Naive thymus-derived CD4-positive, alpha-beta T cell (primary cell): ENCODE measurements at regions not wholly inside any gene's neighbourhood (a gene's known extent, or its start where the extent isn't known, plus 50 kb on each side); places are given as distances from the start of the nearest gene placed in this dataset.

ENCODE experiments used
- ATAC-seq: fragments of 150-1000 bp; cut with Tn5 transposase; 2 replicates; pipeline ENCODE4 v1.10.0; 2021; ENCODE audit warnings: mild to moderate bottlenecking, moderate library complexity
- CTCF ChIA-PET: fragments of 350-600 bp; sonication (Branson Sonifier 250); formaldehyde crosslinking; loops from one replicate; lab custom pipeline; 2021; ENCODE audit warnings: antibody characterized with exemption; lab: Charles Lee
- POLR2A ChIA-PET: fragments of 350-600 bp; sonication (Branson Sonifier 250); formaldehyde crosslinking; loops from one replicate; lab custom pipeline; 2021; ENCODE audit warnings: antibody characterized with exemption, inconsistent platforms; lab: Charles Lee
- DNase-seq, 9 donors: peaks; one replicate each; pipeline versions ENCODE4 v3.0.0 to v3.0.0-alpha.2; 2020 to 2022; ENCODE audit warnings: mixed read lengths in 1 of 9
- H3K27ac ChIP-seq: one replicate; pipeline ENCODE4 v1.7.0; 2013; ENCODE audit warnings: mild to moderate bottlenecking, low read depth, low read length, moderate library complexity
- H3K27me3 ChIP-seq, 2 donors: one replicate each; pipeline ENCODE4 v1.7.0; 2013; ENCODE audit warnings: low read length in 2 of 2, mild to moderate bottlenecking in 2 of 2, moderate library complexity in 2 of 2; ENCODE audit not compliant: control insufficient read depth in 2 of 2, insufficient read depth in 2 of 2
- H3K36me3 ChIP-seq, 3 experiments: 1 replicate in 2 of 3; 2 replicates in 1 of 3; pipeline ENCODE4 v1.7.0; 2013; ENCODE audit warnings: low read length in 3 of 3, mild to moderate bottlenecking in 3 of 3, moderate library complexity in 1 of 3; ENCODE audit not compliant: insufficient read depth in 3 of 3, control insufficient read depth in 2 of 3
- H3K4me1 ChIP-seq, 2 donors: one replicate each; pipeline ENCODE4 v1.7.0; 2013; ENCODE audit warnings: low read length in 2 of 2, mild to moderate bottlenecking in 2 of 2, moderate library complexity in 1 of 2; ENCODE audit not compliant: control insufficient read depth in 2 of 2, insufficient read depth in 2 of 2
- H3K4me3 ChIP-seq: 2 replicates; pipeline ENCODE4 v1.7.0; 2013; ENCODE audit warnings: mild to moderate bottlenecking, low read length
- H3K9me3 ChIP-seq, 3 experiments: 1 replicate in 2 of 3; 2 replicates in 1 of 3; pipeline ENCODE4 v1.7.0; 2013; ENCODE audit warnings: low read length in 3 of 3; ENCODE audit not compliant: control insufficient read depth in 2 of 3
- H3K27ac Mint-ChIP-seq, 9 donors: one replicate each; pipeline ENCODE4 v1.8.0; 2020 to 2022; ENCODE audit warnings: mixed read lengths in 9 of 9, mild to moderate bottlenecking in 8 of 9, moderate library complexity in 5 of 9, inconsistent platforms in 2 of 9
- H3K27me3 Mint-ChIP-seq, 5 donors: one replicate each; pipeline ENCODE4 v1.8.0; 2021 to 2022; ENCODE audit warnings: mixed read lengths in 5 of 5, mild to moderate bottlenecking in 1 of 5
- H3K36me3 Mint-ChIP-seq, 5 donors: one replicate each; pipeline ENCODE4 v1.8.0; 2020 to 2022; ENCODE audit warnings: mixed read lengths in 5 of 5, mild to moderate bottlenecking in 3 of 5, inconsistent platforms in 1 of 5
- H3K4me1 Mint-ChIP-seq, 7 donors: one replicate each; pipeline ENCODE4 v1.8.0; 2020 to 2022; ENCODE audit warnings: mixed read lengths in 7 of 7, mild to moderate bottlenecking in 3 of 7, inconsistent platforms in 1 of 7
- H3K4me3 Mint-ChIP-seq, 10 donors: one replicate each; pipeline ENCODE4 v1.8.0; 2020 to 2022; ENCODE audit warnings: mild to moderate bottlenecking in 10 of 10, mixed read lengths in 10 of 10, moderate library complexity in 6 of 10, inconsistent platforms in 2 of 10
- H3K9me3 Mint-ChIP-seq, 11 donors: one replicate each; pipeline ENCODE4 v1.8.0; 2020 to 2022; ENCODE audit warnings: mixed read lengths in 11 of 11, mild to moderate bottlenecking in 4 of 11, inconsistent platforms in 1 of 11, moderate library complexity in 1 of 11
- intact Hi-C, 2 donors: fragments of 100-400 bp; cut with micrococcal nuclease; formaldehyde crosslinking; loops; one replicate each; pipeline ENCODE4 v1.15.1; 2023

DNA sequence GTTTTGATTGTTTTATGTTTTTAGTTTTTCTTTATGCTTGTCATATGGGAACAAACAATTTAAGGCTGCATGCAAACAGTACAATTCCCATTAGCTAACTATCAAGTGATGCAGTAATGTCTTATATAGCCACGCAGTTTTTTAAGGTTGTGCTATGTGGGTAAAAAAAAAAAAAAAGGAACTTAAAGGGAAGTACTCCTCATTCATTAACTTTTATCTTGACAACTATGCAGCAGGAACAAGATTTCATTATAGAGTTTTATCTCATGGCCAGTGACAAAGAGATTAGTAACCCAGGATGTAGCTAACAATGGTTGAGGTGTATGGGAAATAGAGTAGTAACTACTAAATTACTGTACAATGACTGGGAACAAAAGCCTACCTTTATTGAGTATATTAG lies 1008.2 kb upstream of the CDH9 start:
- Histone ChIP-seq H3K4me1 (no peaks in the 10 kb centered on the region), H3K9me3 (no peaks in the 10 kb centered on the region), H3K27ac (no peak overlapping the region), H3K36me3 (no peaks in the 10 kb centered on the region), H3K4me3 (no peak overlapping the region), H3K27me3 (no peaks in the 10 kb centered on the region)
- H3K36me3 Mint-ChIP-seq: no peaks in the 10 kb centered on the region
- no peaks in the 10 kb centered on the region for H3K27me3 Mint-ChIP-seq
- POLR2A ChIA-PET: no interaction called here
- H3K27ac Mint-ChIP-seq: no peak overlapping the region
- no peaks in the 10 kb centered on the region for H3K4me1 Mint-ChIP-seq
- peaks cover 1 to 15% (median 5%) of the 10 kb centered on the region in 11 donors for H3K9me3 Mint-ChIP-seq
- no peak for DNase-seq
- H3K4me3 Mint-ChIP-seq: no peak overlapping the region
- intact Hi-C loops: no loop called here
- CTCF ChIA-PET: no interaction called here
- ATAC-seq: no peak

DNA sequence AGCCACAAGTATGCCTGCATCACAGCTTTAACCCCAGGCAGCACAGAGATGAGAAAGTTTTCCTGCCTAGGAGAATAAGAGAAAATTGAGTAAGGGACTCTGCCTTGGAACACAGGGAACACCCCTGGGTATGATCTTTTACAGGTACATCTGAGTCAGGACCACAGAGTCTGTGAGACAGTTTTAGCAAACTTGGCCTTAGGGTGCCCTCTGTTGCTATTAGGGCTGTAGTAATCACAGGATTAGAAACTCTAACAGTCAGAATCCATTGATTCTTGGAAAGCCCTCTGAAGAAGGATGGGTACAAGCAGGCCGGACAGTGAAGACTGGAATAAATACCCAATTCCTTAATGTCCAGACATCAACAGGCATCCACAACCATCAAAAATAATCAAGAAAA lies 989.5 kb upstream of the CDH9 start:
- no peaks in the 10 kb centered on the region for H3K36me3 ChIP-seq
- ATAC-seq (no peak), DNase-seq (no peak)
- ChIA-PET POLR2A (no interaction called here), CTCF (no interaction called here)
- no peaks in the 10 kb centered on the region for H3K27me3 ChIP-seq
- peaks cover 4 to 54% (median 21%) of the 10 kb centered on the region in 11 donors for H3K9me3 Mint-ChIP-seq
- peaks cover 0 to 9% (median 0%) of the 10 kb centered on the region in 5 donors for H3K36me3 Mint-ChIP-seq
- intact Hi-C loops: no loop called here
- H3K9me3 ChIP-seq: peaks cover 0 to 6% (median 0%) of the 10 kb centered on the region in 3 experiments
- no peak overlapping the region for H3K4me3 ChIP-seq
- no peak overlapping the region for H3K27ac ChIP-seq
- H3K4me3 Mint-ChIP-seq: no peak overlapping the region
- H3K27me3 Mint-ChIP-seq: no peaks in the 10 kb centered on the region
- no peaks in the 10 kb centered on the region for H3K4me1 Mint-ChIP-seq
- H3K27ac Mint-ChIP-seq: no peak overlapping the region
- no peaks in the 10 kb centered on the region for H3K4me1 ChIP-seq

DNA sequence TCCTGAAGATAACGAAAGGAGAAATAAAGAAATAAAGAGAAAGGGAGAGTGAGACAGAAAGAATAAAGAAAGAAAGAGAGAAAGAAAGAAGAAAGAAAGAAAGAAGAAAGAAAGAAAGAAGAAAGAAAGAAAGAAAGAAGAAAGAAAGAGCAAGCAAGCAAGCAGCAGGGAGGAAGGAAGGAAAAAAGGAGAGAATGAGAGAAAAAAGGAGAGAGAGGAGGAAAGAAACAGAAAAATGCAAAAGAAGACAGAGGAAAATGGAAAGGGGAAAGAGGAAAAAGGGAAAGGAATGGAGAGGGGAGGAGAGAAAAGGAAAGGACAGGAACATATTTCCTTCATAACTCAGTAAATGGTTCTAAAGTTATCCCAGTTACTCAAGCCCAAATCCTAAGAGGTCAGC lies 978.8 kb upstream of the CDH9 start:
- no peak for ATAC-seq
- Histone ChIP-seq H3K9me3 (peaks cover 0 to 15% (median 6%) of the 10 kb centered on the region in 3 experiments), H3K36me3 (no peaks in the 10 kb centered on the region), H3K4me3 (no peak overlapping the region), H3K27ac (no peak overlapping the region), H3K27me3 (no peaks in the 10 kb centered on the region), H3K4me1 (no peaks in the 10 kb centered on the region)
- no peak for DNase-seq
- Mint-ChIP-seq H3K36me3 (peaks cover 0 to 8% (median 0%) of the 10 kb centered on the region in 5 donors), H3K4me1 (no peaks in the 10 kb centered on the region), H3K4me3 (no peak overlapping the region), H3K27me3 (no peaks in the 10 kb centered on the region), H3K27ac (no peak overlapping the region), H3K9me3 (peaks cover 11 to 60% (median 26%) of the 10 kb centered on the region in 11 donors)
- intact Hi-C loops: no loop called here
- ChIA-PET CTCF (no interaction called here), POLR2A (no interaction called here)

DNA sequence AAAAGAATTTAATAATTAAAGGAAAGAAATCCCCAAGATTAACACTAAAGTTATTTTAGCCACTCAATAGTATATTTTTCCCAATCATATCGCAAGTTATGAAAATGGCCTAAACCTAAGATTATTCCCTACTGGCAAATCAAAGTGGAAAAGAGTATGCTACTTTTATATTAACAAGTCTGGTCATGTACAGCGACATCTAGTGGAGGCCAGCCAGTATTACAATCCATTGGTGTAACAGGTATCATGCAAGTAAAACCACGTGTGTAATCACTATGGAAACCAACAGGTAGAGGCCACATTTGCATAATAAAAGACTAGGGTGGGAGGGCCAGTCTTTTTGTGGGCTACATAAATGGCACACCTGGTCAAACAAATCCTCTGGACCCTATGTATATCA lies 976.4 kb upstream of the CDH9 start:
- Histone ChIP-seq H3K4me3 (no peak overlapping the region), H3K36me3 (no peaks in the 10 kb centered on the region), H3K27ac (no peak overlapping the region), H3K9me3 (peaks cover 0 to 20% (median 6%) of the 10 kb centered on the region in 3 experiments), H3K4me1 (no peaks in the 10 kb centered on the region), H3K27me3 (no peaks in the 10 kb centered on the region)
- no peak for ATAC-seq
- intact Hi-C loops: no loop called here
- Mint-ChIP-seq H3K27ac (no peak overlapping the region), H3K4me1 (no peaks in the 10 kb centered on the region), H3K36me3 (peaks cover 0 to 15% (median 0%) of the 10 kb centered on the region in 5 donors), H3K9me3 (peaks cover 17 to 72% (median 27%) of the 10 kb centered on the region in 11 donors), H3K27me3 (no peaks in the 10 kb centered on the region), H3K4me3 (no peak overlapping the region)
- DNase-seq: no peak
- CTCF ChIA-PET: no interaction called here
- POLR2A ChIA-PET: no interaction called here

DNA sequence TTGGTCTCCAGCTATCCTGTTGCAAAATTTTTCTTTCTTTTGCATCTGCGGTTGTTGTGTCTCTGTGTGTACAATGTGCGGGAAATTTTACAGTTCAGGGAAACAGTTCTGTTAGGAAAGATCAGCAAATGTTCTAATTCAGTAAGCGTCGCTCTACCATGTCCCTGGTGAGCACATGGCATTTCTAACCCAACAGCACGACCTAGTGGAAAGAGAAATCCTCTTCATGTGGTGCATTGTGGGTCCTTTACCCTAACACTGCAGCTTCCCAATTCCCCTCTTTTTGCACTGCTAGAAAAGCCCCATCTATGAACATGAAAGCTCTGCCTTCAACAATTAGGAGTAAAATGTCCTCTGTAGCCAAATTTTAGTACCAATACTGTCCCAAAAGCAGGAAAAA lies 974.2 kb upstream of the CDH9 start:
- Histone ChIP-seq H3K27ac (no peak overlapping the region), H3K9me3 (peaks cover 0 to 30% (median 6%) of the 10 kb centered on the region in 3 experiments), H3K4me1 (no peaks in the 10 kb centered on the region), H3K4me3 (no peak overlapping the region), H3K36me3 (no peaks in the 10 kb centered on the region), H3K27me3 (no peaks in the 10 kb centered on the region)
- no peak overlapping the region for H3K4me3 Mint-ChIP-seq
- POLR2A ChIA-PET: no interaction called here
- intact Hi-C loops: no loop called here
- H3K27me3 Mint-ChIP-seq: no peaks in the 10 kb centered on the region
- H3K27ac Mint-ChIP-seq: no peak overlapping the region
- peaks cover 9 to 83% (median 33%) of the 10 kb centered on the region in 11 donors for H3K9me3 Mint-ChIP-seq
- ATAC-seq: no peak
- DNase-seq: no peak
- H3K4me1 Mint-ChIP-seq: no peaks in the 10 kb centered on the region
- CTCF ChIA-PET: no interaction called here
- peaks cover 0 to 15% (median 0%) of the 10 kb centered on the region in 5 donors for H3K36me3 Mint-ChIP-seq

DNA sequence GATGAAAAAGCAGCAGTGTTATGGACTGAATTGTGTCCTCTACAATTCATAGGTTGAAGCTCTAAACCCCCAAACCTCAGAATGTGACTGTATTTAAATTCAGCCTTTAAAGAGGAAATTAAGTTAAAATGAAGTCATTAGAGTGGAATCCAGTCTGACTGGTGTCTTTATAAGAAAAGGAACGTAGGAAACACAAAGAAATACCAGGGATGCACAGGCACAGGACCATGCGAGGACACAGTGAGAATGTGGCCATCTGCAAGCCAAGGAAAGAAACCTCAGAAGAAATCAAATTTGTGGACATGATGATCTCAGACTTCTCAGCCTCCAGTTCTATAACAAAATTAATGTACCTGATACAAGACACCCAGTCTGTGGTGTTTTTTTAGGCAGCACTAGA lies 971.2 kb upstream of the CDH9 start:
- POLR2A ChIA-PET: no interaction called here
- H3K4me3 Mint-ChIP-seq: no peak overlapping the region

DNA sequence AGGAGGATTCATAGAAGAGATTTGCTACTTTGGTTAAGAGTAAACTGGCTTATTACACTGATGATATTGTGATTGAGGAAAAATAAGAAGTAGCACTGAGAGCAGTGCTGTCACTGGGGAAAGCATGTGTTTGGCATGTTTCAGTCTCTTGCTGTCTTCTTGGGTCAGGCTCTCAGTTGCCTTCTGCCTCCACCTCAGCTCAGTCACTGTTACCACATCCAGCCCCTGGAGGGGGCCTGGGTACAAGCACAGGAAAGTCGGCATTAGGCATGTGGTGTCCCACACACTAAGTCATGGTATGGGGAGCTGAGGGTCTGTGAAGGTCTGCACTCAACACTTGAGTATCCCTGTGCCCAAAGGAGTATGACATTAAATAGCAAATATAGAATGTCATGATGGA lies 958.3 kb upstream of the CDH9 start:
- no peaks in the 10 kb centered on the region for H3K4me1 ChIP-seq
- Mint-ChIP-seq H3K36me3 (peaks cover 0 to 3% (median 0%) of the 10 kb centered on the region in 5 donors), H3K27me3 (no peaks in the 10 kb centered on the region), H3K9me3 (peaks cover 2 to 36% (median 17%) of the 10 kb centered on the region in 11 donors), H3K4me1 (no peaks in the 10 kb centered on the region), H3K27ac (no peak overlapping the region), H3K4me3 (no peak overlapping the region)
- ChIA-PET CTCF (no interaction called here), POLR2A (no interaction called here)
- H3K27ac ChIP-seq: no peak overlapping the region
- intact Hi-C loops: no loop called here
- DNase-seq (no peak), ATAC-seq (no peak)
- H3K36me3 ChIP-seq: no peaks in the 10 kb centered on the region
- no peaks in the 10 kb centered on the region for H3K27me3 ChIP-seq
- H3K4me3 ChIP-seq: no peak overlapping the region
- no peaks in the 10 kb centered on the region for H3K9me3 ChIP-seq

More for the DNA sequence above, 971.2 kb upstream of the CDH9 start:
- intact Hi-C loops: no loop called here
- CTCF ChIA-PET: no interaction called here
- ATAC-seq (no peak), DNase-seq (no peak)
- Mint-ChIP-seq H3K36me3 (peaks cover 0 to 15% (median 0%) of the 10 kb centered on the region in 5 donors), H3K27ac (no peak overlapping the region), H3K4me1 (no peaks in the 10 kb centered on the region), H3K27me3 (no peaks in the 10 kb centered on the region), H3K9me3 (peaks cover 17 to 70% (median 28%) of the 10 kb centered on the region in 11 donors)
- H3K4me1 ChIP-seq: no peaks in the 10 kb centered on the region
- no peaks in the 10 kb centered on the region for H3K27me3 ChIP-seq
- H3K36me3 ChIP-seq: no peaks in the 10 kb centered on the region
- no peak overlapping the region for H3K4me3 ChIP-seq
- H3K27ac ChIP-seq: no peak overlapping the region
- H3K9me3 ChIP-seq: peaks cover 0 to 21% (median 6%) of the 10 kb centered on the region in 3 experiments
